ENCODE measurements at regions not wholly inside any gene's neighbourhood (a gene's known extent, or its start where the extent isn't known, plus 50 kb on each side); places are given as distances from the start of the nearest gene placed in this dataset.

GRCh38 chr2:100726866-100727265 lies 93.1 kb upstream of the NPAS2 start (continued):
- TF ChIP-seq ZNF341 (tag by site-specific recombination; IDR thresholded peaks at IDR 0.05; ENCODE audit: low read depth) (no peak), ZNF843 (tag by site-specific recombination; IDR thresholded peaks at IDR 0.05) (no peak), ZNF629 (tag by site-specific recombination; IDR thresholded peaks at IDR 0.05) (no peak), ZFHX2 (tag by site-specific recombination; conservative IDR thresholded peaks at IDR 0.05) (no peak), RBAK (tag by site-specific recombination; IDR thresholded peaks at IDR 0.05) (no peak), ZBTB21 (tag by site-specific recombination; IDR thresholded peaks at IDR 0.05) (no peak), ZNF362 (tag by site-specific recombination; IDR thresholded peaks at IDR 0.05) (no peak), ZNF394 (tag by site-specific recombination; IDR thresholded peaks at IDR 0.05; ENCODE audit: borderline replicate concordance) (no peak)

GRCh38 chr2:100730290-100730868 lies 89.6 kb upstream of the NPAS2 start:
- Histone ChIP-seq H3K9me3 (ENCODE audit: control insufficient read depth, insufficient read depth, low read depth, low read length) (no peaks in the 10 kb centered on the region), H3K36me3 (ENCODE audit: control insufficient read depth in 2 of 2, insufficient read depth in 1 of 2, low read length in 2 of 2) (no peaks in the 10 kb centered on the region), H3K4me1 (ENCODE audit: control insufficient read depth, insufficient read depth, low read length) (no peaks in the 10 kb centered on the region), H3K27ac (ENCODE audit: extremely low read depth, low read depth, low read length) (no peak overlapping the region), H3K4me3 (ENCODE audit: low read depth, low read length) (no peak overlapping the region)
- POLR2A ChIA-PET, result interaction anchor here (0.9 kb wide), 2 partner anchors 255 to 272 kb away, joined by 3 to 4 read pairs; partner anchors contain the start of gene RPL31
- TF ChIP-seq ZNF426 (tag by site-specific recombination; IDR thresholded peaks at IDR 0.05) (no peak), ZNF433 (tag by site-specific recombination; IDR thresholded peaks at IDR 0.05; ENCODE audit: low read depth) (no peak), ZNF830 (tag by site-specific recombination; IDR thresholded peaks at IDR 0.05; ENCODE audit: low read depth) (no peak), SCRT2 (tag by site-specific recombination; IDR thresholded peaks at IDR 0.05) (peak; percentile 68), ZNF654 (tag by site-specific recombination; IDR thresholded peaks at IDR 0.05; ENCODE audit: low read depth) (peak; percentile 50)
- CTCF ChIA-PET, result interaction anchor here (0.5 to 4.7 kb wide), 28 partner anchors 8 to 1708 kb away, joined by 3 to 83 read pairs (median 4); partner anchors contain the start of genes NPAS2 and PDCL3

GRCh38 chr2:100731535-100731981 lies 88.4 kb upstream of the NPAS2 start:
- no peaks in the 10 kb centered on the region for H3K9me3 ChIP-seq (ENCODE audit: control insufficient read depth, insufficient read depth, low read depth, low read length)
- TF ChIP-seq ZNF514 (tag by site-specific recombination; IDR thresholded peaks at IDR 0.05) (no peak), ZNF48 (tag by site-specific recombination; IDR thresholded peaks at IDR 0.05) (no peak), HOXC10 (CRISPR knock-in tag; IDR thresholded peaks at IDR 0.05) (no peak), ZBTB6 (tag by site-specific recombination; IDR thresholded peaks at IDR 0.05) (no peak), PATZ1 (tag by site-specific recombination; IDR thresholded peaks at IDR 0.05) (no peak), REST (tag by site-specific recombination; IDR thresholded peaks at IDR 0.05) (no peak), GFI1B (tag by site-specific recombination; IDR thresholded peaks at IDR 0.05) (no peak), YY2 (tag by site-specific recombination; IDR thresholded peaks at IDR 0.05) (no peak), ZNF302 (tag by site-specific recombination; IDR thresholded peaks at IDR 0.05; ENCODE audit: low read depth) (no peak), ZBTB1 (tag by site-specific recombination; IDR thresholded peaks at IDR 0.05) (no peak)
- H3K27ac ChIP-seq (ENCODE audit: extremely low read depth, low read depth, low read length), result no peak overlapping the region
- no peak overlapping the region for H3K4me3 ChIP-seq (ENCODE audit: low read depth, low read length)
- no peaks in the 10 kb centered on the region for H3K4me1 ChIP-seq (ENCODE audit: control insufficient read depth, insufficient read depth, low read length)
- POLR2A ChIA-PET, result no interaction called here
- CTCF ChIA-PET, result interaction anchor here (0.6 to 4.7 kb wide), 6 partner anchors 18 to 255 kb away, joined by 3 to 83 read pairs (median 4); partner anchors contain the start of gene NPAS2
- no peaks in the 10 kb centered on the region for H3K36me3 ChIP-seq (ENCODE audit: control insufficient read depth in 2 of 2, insufficient read depth in 1 of 2, low read length in 2 of 2)

Measured in HEK293 (cell line).